D721Med (cell line): ENCODE measurements at regions not wholly inside any gene's neighbourhood (a gene's known extent, or its start where the extent isn't known, plus 50 kb on each side); places are given as distances from the start of the nearest gene placed in this dataset.

Experiments used
- DNase-seq: peaks from one replicate; pipeline ENCODE4 v3.0.0; 2011; ENCODE audit warnings: low spot score; ENCODE audit not compliant: insufficient read length
- FAIRE-seq: peaks from 2 replicates; lab custom pipeline; 2011; peaks lifted over from hg19 to GRCh38; lab: Jason Lieb, UNC
- CTCF ChIP-seq: IDR thresholded peaks from 2 replicates; pipeline ENCODE4 v1.5.1; 2012; ENCODE audit warnings: mild to moderate bottlenecking, control low read depth; ENCODE audit not compliant: insufficient read depth; ENCODE audit errors: missing control alignments

- no peak for TF ChIP-seq CTCF
- FAIRE-seq (no peak), DNase-seq (no peak)
Measured at GRCh38 chr13:67771106-67771505, 541.0 kb upstream of the PCDH9 start.

DNA sequence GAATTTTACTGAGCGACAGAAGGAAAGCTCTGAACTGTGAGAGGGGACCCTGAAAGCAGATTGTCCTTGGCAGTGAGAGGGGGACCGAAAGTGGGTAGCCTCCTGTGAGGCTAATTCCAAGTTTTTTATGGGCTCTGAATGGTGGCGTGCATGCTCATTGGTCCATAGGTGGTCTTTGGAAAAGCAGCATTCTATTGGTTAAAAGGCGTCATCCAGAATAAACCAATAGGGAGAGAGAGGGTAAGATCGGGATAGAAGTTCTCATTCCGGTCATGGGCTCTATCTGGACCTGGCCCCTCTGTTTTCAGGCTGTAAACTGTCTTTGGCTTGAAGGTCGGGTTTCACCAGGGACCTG, 539.8 kb upstream of the PCDH9 start:
- FAIRE-seq (no peak), DNase-seq (no peak)
- no peak for TF ChIP-seq CTCF

DNA sequence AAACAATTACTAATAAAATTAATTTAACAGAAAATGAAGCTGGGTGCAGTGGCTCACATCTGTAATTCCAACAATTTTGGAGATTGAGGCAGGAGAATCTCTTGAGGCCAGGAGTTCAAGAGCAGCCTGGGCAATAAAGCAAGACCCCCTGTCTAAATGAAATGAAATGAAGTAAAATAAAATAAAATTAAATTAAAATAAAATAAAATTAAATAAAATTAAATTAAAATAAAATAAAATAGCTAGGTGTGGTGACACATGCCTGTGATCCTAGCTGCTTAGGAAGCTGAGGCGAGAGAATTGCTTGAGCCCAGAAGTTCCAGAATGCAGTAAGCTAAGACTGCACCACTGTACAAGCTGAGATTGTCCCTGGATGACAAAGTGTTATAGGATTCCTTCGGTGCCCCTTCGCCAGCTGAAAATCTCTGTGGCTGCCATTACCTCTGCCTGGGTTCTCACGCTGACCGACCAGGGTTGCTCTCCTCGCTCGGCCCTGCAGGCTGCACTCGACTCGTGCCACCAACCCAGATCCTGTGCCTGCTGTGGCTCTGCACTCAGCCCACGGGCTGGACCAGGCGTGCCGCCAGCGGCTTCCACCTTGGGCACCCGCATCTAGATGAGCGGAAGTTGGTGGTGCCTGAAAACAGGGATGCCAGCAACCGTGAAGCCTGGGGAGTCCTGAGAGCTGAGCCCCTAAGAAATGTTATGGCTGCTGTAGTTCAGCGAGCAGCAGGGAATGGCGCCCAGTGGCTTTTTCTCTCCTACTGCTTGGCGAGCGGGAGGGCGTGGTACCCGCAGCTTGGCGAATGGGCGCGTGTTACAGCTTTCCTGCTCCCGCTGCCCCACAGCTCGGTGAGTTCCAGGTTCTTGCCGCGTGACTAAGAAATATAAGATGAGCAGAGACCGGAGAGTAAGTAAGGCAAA, 539.2 kb upstream of the PCDH9 start:
- FAIRE-seq (no peak), DNase-seq (no peak)
- no peak for TF ChIP-seq CTCF

DNA sequence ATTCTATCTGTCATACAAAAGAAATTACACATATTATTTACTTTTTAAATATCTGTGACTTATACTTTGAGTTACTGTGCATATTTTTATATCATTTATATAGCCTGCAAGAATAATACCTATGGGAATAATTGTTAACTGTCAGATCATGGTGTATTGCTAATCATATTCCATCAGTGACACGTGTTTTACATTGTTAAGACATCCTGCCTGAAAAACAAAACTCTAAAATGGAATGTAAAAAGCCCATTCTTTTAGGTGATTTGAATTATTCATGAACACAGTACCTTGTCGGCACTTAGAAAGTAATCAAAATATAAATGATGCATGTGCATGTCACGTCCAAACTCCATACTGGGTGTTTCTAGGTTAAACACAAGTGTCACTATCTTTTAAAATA, 533.8 kb upstream of the PCDH9 start:
- FAIRE-seq: no peak
- no peak for DNase-seq

DNA sequence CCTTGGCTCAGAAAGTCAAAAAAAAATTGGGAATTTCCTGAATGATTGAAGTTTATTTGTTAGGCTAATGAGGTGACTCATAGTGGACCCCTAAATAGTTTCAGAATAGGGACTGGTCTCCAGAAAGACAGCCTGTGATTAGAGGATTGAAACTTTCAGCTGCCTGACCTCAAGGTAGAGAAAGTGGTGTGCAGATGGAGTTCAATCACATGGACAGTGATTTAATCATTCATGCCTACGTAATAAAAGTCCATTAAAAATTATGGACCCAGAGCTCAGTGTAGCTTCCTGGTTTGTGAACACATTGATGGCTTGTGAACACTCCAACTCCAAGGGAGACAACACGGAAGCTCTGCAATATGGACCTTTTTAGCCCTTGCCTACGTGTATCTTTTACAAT, 533.2 kb upstream of the PCDH9 start:
- no peak for TF ChIP-seq CTCF
- FAIRE-seq (no peak), DNase-seq (no peak)

More for the DNA sequence above, 533.8 kb upstream of the PCDH9 start:
- no peak for TF ChIP-seq CTCF

DNA sequence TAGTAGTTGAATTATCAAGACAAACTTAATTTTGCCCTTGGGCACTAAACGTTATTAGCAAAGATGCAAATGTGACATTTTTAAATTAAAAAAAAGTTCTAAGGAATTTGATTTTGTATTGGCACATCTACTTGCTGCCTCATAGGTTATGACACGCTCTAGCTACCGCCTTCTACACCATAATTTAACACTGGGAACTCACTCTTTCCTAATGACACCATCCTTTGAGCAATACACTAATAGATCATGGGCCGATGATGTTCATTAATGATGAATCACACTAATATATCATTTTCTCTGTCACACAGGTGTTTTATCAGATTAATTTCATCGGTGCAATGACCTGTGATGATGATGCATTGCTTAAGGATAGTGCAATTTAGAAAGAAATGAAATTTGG, 528.8 kb upstream of the PCDH9 start:
- no peak for TF ChIP-seq CTCF
- DNase-seq (no peak), FAIRE-seq (peak; percentile 16)

- TF ChIP-seq CTCF: no peak
- FAIRE-seq (no peak), DNase-seq (no peak)
Measured at GRCh38 chr13:67754012-67754411, 523.9 kb upstream of the PCDH9 start.
